Liver (tissue), 8 donors: ENCODE measurements at regions not wholly inside any gene's neighbourhood (a gene's known extent, or its start where the extent isn't known, plus 50 kb on each side); places are given as distances from the start of the nearest gene placed in this dataset.

Experiments used
- DNase-seq: peaks from one replicate; pipeline ENCODE4 v3.0.0-alpha.2; 2017; ENCODE audit warnings: low spot score
- H3K27ac ChIP-seq, 2 donors: one replicate each; pipeline ENCODE4 v1.7.0; 2013; ENCODE audit warnings: inconsistent platforms in 2 of 2, low read length in 2 of 2, control low read depth in 1 of 2, low read depth in 1 of 2, mild to moderate bottlenecking in 1 of 2
- H3K27me3 ChIP-seq, 4 donors: one replicate each; pipeline versions ENCODE4 v1.6.1 to v1.7.0; 2013; ENCODE audit warnings: low read length in 3 of 4, inconsistent platforms in 1 of 4, mild to moderate bottlenecking in 1 of 4, moderate library complexity in 1 of 4; ENCODE audit not compliant: control insufficient read depth in 4 of 4, insufficient read depth in 4 of 4
- H3K36me3 ChIP-seq, 4 donors: one replicate each; pipeline versions ENCODE4 v1.6.1 to v1.7.0; 2013; ENCODE audit warnings: low read length in 3 of 4, mild to moderate bottlenecking in 3 of 4, low read depth in 1 of 4, moderate library complexity in 1 of 4; ENCODE audit not compliant: control insufficient read depth in 4 of 4, insufficient read depth in 3 of 4
- H3K4me1 ChIP-seq, 4 donors: one replicate each; pipeline versions ENCODE4 v1.6.1 to v1.7.0; 2013; ENCODE audit warnings: low read length in 3 of 4, mild to moderate bottlenecking in 3 of 4, moderate library complexity in 1 of 4; ENCODE audit not compliant: control insufficient read depth in 4 of 4, insufficient read depth in 4 of 4
- H3K4me3 ChIP-seq, 3 donors: one replicate each; pipeline versions ENCODE4 v1.6.1 to v1.7.0; 2013; ENCODE audit warnings: low read length in 3 of 3, control low read depth in 1 of 3, low read depth in 1 of 3, mild to moderate bottlenecking in 1 of 3
- H3K9ac ChIP-seq, 2 donors: one replicate each; pipeline ENCODE4 v1.7.0; 2013; ENCODE audit warnings: low read length in 2 of 2, mild to moderate bottlenecking in 2 of 2, moderate library complexity in 2 of 2, control low read depth in 1 of 2, low read depth in 1 of 2
- H3K9me3 ChIP-seq, 4 donors: one replicate each; pipeline versions ENCODE4 v1.6.1 to v1.7.0; 2013; ENCODE audit warnings: low read length in 3 of 4; ENCODE audit not compliant: control insufficient read depth in 4 of 4
- EGR1 ChIP-seq, 2 donors: IDR thresholded peaks; 2 replicates each; pipeline ENCODE4 v1.6.1; 2016 to 2018; ENCODE audit warnings: antibody characterized with exemption in 2 of 2, low read depth in 2 of 2
- FOXA1 ChIP-seq: IDR thresholded peaks from 2 replicates; pipeline ENCODE4 v1.6.1; 2016; ENCODE audit warnings: antibody characterized with exemption
- FOXA2 ChIP-seq: IDR thresholded peaks from 2 replicates; pipeline ENCODE4 v1.6.1; 2016; ENCODE audit warnings: antibody characterized with exemption
- GABPA ChIP-seq, 2 donors: IDR thresholded peaks in 1 of 2; conservative IDR thresholded peaks in 1 of 2; 2 replicates each; pipeline ENCODE4 v1.6.1; 2016; ENCODE audit warnings: antibody characterized with exemption in 2 of 2, mild to moderate bottlenecking in 1 of 2, moderate library complexity in 1 of 2
- HNF4A ChIP-seq, 2 donors: conservative IDR thresholded peaks; 2 replicates each; pipeline ENCODE4 v1.6.1; 2016; ENCODE audit warnings: antibody characterized with exemption in 2 of 2, mild to moderate bottlenecking in 2 of 2
- HNF4G ChIP-seq: IDR thresholded peaks from 2 replicates; pipeline ENCODE4 v1.6.1; 2016; ENCODE audit warnings: antibody characterized with exemption
- JUND ChIP-seq, 2 donors: IDR thresholded peaks; 2 replicates each; pipeline ENCODE4 v1.6.1; 2016; ENCODE audit warnings: antibody characterized with exemption in 2 of 2
- NR2F2 ChIP-seq: IDR thresholded peaks from 2 replicates; pipeline ENCODE4 v1.6.1; 2016; ENCODE audit warnings: antibody characterized with exemption
- RAD21 ChIP-seq, 2 donors: IDR thresholded peaks; 2 replicates each; pipeline ENCODE4 v1.6.1; 2016; ENCODE audit warnings: antibody characterized with exemption in 2 of 2, mild to moderate bottlenecking in 2 of 2
- RXRA ChIP-seq, 2 donors: IDR thresholded peaks; 2 replicates each; pipeline ENCODE4 v1.6.1; 2017 to 2018; ENCODE audit warnings: antibody characterized with exemption in 2 of 2, mild to moderate bottlenecking in 1 of 2
- SP1 ChIP-seq: IDR thresholded peaks from 2 replicates; pipeline ENCODE4 v1.6.1; 2018; ENCODE audit warnings: antibody characterized with exemption, mild to moderate bottlenecking
- TAF1 ChIP-seq: conservative IDR thresholded peaks from 2 replicates; pipeline ENCODE4 v1.6.1; 2016; ENCODE audit warnings: antibody characterized with exemption, mild to moderate bottlenecking
- YY1 ChIP-seq: IDR thresholded peaks from 2 replicates; pipeline ENCODE4 v1.6.1; 2016; ENCODE audit warnings: antibody characterized with exemption, mild to moderate bottlenecking
- WGBS: extraction: QIAGEN DNeasy Blood & Tissue Kit; methylation state at CpG from one replicate; pipeline ENCODE4 v1.1.7; 2013; 5-methylcytosine and 5-hydroxymethylcytosine counted together
- TF ChIP-seq, protein P1 (sequence below): IDR thresholded peaks from 2 replicates; pipeline ENCODE4 v1.6.1; 2016; ENCODE audit warnings: antibody characterized with exemption, mild to moderate bottlenecking
- TF ChIP-seq, protein P2 (sequence below): IDR thresholded peaks from 2 replicates; pipeline ENCODE4 v1.6.1; 2016; ENCODE audit warnings: antibody characterized with exemption
- TF ChIP-seq, protein P3 (sequence below): fragments of 150-350 bp; IDR thresholded peaks from 2 replicates; pipeline ENCODE4 v1.5.1; 2017; ENCODE audit warnings: improper control_type of control experiment, low read depth, low read length; ENCODE audit not compliant: missing input control
- TF ChIP-seq, protein P4 (sequence below): IDR thresholded peaks from 2 replicates; pipeline ENCODE4 v1.6.1; 2016; ENCODE audit warnings: antibody characterized with exemption
- donor health status: healthy.
- donor health status: healthy.
- donor health status: healthy.
- donor health status: healthy.
- donor health status: healthy.

DNA sequence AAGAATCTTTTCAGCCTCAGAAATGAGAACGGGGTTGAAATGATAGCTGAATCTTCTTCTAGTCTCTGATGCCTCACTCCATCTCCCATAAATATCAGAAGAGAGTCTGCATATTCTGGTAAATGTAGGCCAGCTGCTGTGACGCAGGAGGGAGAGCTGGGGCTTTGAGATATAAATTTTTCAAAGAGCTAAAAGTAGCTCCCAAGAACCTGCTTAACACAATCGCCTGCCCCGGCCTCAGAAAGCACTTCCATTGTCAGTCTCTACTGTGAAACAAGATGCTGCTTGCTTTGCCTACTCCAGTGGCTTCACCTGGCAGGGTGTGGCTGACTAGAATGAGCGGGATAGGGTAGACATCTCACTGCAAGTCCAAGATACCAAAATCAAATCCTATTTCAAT lies 105.0 kb upstream of the CCDC150 start:
- TF ChIP-seq, protein P1, sequence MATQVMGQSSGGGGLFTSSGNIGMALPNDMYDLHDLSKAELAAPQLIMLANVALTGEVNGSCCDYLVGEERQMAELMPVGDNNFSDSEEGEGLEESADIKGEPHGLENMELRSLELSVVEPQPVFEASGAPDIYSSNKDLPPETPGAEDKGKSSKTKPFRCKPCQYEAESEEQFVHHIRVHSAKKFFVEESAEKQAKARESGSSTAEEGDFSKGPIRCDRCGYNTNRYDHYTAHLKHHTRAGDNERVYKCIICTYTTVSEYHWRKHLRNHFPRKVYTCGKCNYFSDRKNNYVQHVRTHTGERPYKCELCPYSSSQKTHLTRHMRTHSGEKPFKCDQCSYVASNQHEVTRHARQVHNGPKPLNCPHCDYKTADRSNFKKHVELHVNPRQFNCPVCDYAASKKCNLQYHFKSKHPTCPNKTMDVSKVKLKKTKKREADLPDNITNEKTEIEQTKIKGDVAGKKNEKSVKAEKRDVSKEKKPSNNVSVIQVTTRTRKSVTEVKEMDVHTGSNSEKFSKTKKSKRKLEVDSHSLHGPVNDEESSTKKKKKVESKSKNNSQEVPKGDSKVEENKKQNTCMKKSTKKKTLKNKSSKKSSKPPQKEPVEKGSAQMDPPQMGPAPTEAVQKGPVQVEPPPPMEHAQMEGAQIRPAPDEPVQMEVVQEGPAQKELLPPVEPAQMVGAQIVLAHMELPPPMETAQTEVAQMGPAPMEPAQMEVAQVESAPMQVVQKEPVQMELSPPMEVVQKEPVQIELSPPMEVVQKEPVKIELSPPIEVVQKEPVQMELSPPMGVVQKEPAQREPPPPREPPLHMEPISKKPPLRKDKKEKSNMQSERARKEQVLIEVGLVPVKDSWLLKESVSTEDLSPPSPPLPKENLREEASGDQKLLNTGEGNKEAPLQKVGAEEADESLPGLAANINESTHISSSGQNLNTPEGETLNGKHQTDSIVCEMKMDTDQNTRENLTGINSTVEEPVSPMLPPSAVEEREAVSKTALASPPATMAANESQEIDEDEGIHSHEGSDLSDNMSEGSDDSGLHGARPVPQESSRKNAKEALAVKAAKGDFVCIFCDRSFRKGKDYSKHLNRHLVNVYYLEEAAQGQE, result no peak
- TF ChIP-seq, protein P2, sequence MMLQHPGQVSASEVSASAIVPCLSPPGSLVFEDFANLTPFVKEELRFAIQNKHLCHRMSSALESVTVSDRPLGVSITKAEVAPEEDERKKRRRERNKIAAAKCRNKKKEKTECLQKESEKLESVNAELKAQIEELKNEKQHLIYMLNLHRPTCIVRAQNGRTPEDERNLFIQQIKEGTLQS, result no peak
- no peak for TF ChIP-seq RXRA (IDR thresholded peaks at IDR 0.05)
- no peak for TF ChIP-seq FOXA1
- TF ChIP-seq FOXA2, result no peak
- TF ChIP-seq, protein P3, sequence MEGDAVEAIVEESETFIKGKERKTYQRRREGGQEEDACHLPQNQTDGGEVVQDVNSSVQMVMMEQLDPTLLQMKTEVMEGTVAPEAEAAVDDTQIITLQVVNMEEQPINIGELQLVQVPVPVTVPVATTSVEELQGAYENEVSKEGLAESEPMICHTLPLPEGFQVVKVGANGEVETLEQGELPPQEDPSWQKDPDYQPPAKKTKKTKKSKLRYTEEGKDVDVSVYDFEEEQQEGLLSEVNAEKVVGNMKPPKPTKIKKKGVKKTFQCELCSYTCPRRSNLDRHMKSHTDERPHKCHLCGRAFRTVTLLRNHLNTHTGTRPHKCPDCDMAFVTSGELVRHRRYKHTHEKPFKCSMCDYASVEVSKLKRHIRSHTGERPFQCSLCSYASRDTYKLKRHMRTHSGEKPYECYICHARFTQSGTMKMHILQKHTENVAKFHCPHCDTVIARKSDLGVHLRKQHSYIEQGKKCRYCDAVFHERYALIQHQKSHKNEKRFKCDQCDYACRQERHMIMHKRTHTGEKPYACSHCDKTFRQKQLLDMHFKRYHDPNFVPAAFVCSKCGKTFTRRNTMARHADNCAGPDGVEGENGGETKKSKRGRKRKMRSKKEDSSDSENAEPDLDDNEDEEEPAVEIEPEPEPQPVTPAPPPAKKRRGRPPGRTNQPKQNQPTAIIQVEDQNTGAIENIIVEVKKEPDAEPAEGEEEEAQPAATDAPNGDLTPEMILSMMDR, result no peak
- TF ChIP-seq TAF1, result no peak
- no peak for TF ChIP-seq HNF4A (conservative IDR thresholded peaks at IDR 0.05)
- no peak for TF ChIP-seq GABPA (IDR thresholded peaks at IDR 0.05 in 1 of 2, conservative IDR thresholded peaks at IDR 0.05 in 1 of 2)
- TF ChIP-seq, protein P4, sequence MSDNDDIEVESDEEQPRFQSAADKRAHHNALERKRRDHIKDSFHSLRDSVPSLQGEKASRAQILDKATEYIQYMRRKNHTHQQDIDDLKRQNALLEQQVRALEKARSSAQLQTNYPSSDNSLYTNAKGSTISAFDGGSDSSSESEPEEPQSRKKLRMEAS, result no peak
- TF ChIP-seq HNF4G, result no peak
- TF ChIP-seq NR2F2, result no peak
- TF ChIP-seq JUND (IDR thresholded peaks at IDR 0.05), result no peak
- TF ChIP-seq YY1, result no peak
- no peak for TF ChIP-seq SP1
- no peak for TF ChIP-seq RAD21 (IDR thresholded peaks at IDR 0.05)
- H3K9ac ChIP-seq, result no peak overlapping the region

DNA sequence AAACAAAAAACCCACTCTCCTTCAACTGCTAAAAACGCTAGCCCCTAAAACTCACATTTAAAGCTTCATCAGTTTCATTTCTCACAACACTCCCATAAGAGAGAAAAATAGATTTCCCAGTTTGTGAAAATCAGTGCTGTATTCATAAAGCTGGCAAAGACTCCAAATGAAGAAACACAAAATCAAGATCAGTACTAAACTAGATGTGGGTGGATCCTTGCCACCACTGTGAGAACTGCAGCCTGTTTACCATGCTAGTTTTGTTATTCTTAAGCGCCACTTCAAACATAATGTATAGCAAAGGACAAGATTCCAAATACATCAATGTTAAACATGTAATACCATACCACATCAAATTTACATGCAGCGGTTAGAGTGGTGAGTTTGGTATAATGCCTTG lies 104.5 kb upstream of the CCDC150 start:
- Histone ChIP-seq H3K27me3 (no peaks in the 10 kb centered on the region), H3K9me3 (no peaks in the 10 kb centered on the region), H3K4me3 (no peak overlapping the region), H3K9ac (no peak overlapping the region), H3K36me3 (no peaks in the 10 kb centered on the region), H3K4me1 (no peaks in the 10 kb centered on the region), H3K27ac (no peak overlapping the region)
- TF ChIP-seq HNF4A (conservative IDR thresholded peaks at IDR 0.05), result no peak
- no peak for TF ChIP-seq NR2F2
- TF ChIP-seq SP1, result no peak
- TF ChIP-seq YY1, result no peak
- TF ChIP-seq, protein P2, result no peak
- TF ChIP-seq, protein P1, result no peak
- no peak for TF ChIP-seq JUND (IDR thresholded peaks at IDR 0.05)
- TF ChIP-seq GABPA (IDR thresholded peaks at IDR 0.05 in 1 of 2, conservative IDR thresholded peaks at IDR 0.05 in 1 of 2), result no peak
- TF ChIP-seq EGR1 (IDR thresholded peaks at IDR 0.05; ENCODE audit: low read depth in 2 of 2), result no peak
- no peak for TF ChIP-seq RXRA (IDR thresholded peaks at IDR 0.05)
- no peak for TF ChIP-seq TAF1
- TF ChIP-seq, protein P3, result no peak
- TF ChIP-seq FOXA2, result no peak
- no peak for TF ChIP-seq HNF4G
- TF ChIP-seq, protein P4, result no peak
- no peak for DNase-seq
- WGBS, result 86% methylated on average over 3 of the region's 3 CpGs

More for the DNA sequence above, 105.0 kb upstream of the CCDC150 start:
- Histone ChIP-seq H3K4me1 (no peaks in the 10 kb centered on the region), H3K36me3 (no peaks in the 10 kb centered on the region), H3K9me3 (no peaks in the 10 kb centered on the region), H3K4me3 (no peak overlapping the region), H3K27ac (no peak overlapping the region), H3K27me3 (no peaks in the 10 kb centered on the region)
- 87% methylated on average over 5 of the region's 5 CpGs for WGBS
- DNase-seq, result no peak
